Sigmoid colon (tissue), 3 donors: ENCODE measurements at regions not wholly inside any gene's neighbourhood (a gene's known extent, or its start where the extent isn't known, plus 50 kb on each side); places are given as distances from the start of the nearest gene placed in this dataset.

Source experiments
- CTCF ChIP-seq, 4 experiments: fragments of 450-650 bp in 3 of 4; fragments of 200-600 bp in 1 of 4; IDR thresholded peaks; one replicate each; pipeline ENCODE4 v1.5.1; 2016 to 2019; ENCODE audit warnings: antibody characterized with exemption in 4 of 4, mild to moderate bottlenecking in 3 of 4, moderate library complexity in 2 of 4
- POLR2A ChIP-seq, 2 donors: fragments of 450-650 bp; IDR thresholded peaks; one replicate each; pipeline ENCODE4 v1.6.1; 2016; ENCODE audit warnings: antibody characterized with exemption in 2 of 2, mild to moderate bottlenecking in 2 of 2, moderate library complexity in 2 of 2

GRCh38 chr2:183829931-183830330 is 705.7 kb downstream of the NUP35 start:
- TF ChIP-seq CTCF (IDR thresholded peaks at IDR 0.05) = no peak
- no peak for TF ChIP-seq POLR2A (IDR thresholded peaks at IDR 0.05)
